ENCODE measurements at regions not wholly inside any gene's neighbourhood (a gene's known extent, or its start where the extent isn't known, plus 50 kb on each side); places are given as distances from the start of the nearest gene placed in this dataset.

DNA sequence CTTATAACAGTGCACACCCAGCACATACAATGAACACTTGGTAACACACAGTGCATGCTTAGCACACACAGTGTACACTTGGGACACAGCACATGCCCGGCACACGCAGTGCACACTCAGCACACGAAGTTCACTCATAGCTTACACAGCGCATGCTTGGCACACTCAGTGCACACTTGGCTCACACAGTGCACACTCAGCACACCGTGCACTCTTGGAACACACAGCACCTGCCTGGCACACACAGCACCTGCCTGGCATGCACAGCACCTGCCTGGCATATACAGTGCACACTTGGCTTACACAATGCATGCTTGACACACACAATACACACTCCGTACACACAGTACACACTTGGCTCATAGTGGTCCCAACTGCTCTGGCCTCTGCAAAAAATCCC, 128.2 kb downstream of the GALR1 start:
- TF ChIP-seq, protein P1, sequence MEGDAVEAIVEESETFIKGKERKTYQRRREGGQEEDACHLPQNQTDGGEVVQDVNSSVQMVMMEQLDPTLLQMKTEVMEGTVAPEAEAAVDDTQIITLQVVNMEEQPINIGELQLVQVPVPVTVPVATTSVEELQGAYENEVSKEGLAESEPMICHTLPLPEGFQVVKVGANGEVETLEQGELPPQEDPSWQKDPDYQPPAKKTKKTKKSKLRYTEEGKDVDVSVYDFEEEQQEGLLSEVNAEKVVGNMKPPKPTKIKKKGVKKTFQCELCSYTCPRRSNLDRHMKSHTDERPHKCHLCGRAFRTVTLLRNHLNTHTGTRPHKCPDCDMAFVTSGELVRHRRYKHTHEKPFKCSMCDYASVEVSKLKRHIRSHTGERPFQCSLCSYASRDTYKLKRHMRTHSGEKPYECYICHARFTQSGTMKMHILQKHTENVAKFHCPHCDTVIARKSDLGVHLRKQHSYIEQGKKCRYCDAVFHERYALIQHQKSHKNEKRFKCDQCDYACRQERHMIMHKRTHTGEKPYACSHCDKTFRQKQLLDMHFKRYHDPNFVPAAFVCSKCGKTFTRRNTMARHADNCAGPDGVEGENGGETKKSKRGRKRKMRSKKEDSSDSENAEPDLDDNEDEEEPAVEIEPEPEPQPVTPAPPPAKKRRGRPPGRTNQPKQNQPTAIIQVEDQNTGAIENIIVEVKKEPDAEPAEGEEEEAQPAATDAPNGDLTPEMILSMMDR (IDR thresholded peaks at IDR 0.05; ENCODE audit: low read depth, low read length): no peak
- in situ Hi-C loops (cut with HindIII; ENCODE audit: low sequenced_read_pairs): no loop called here
- no peak overlapping the region for H3K4me3 ChIP-seq (ENCODE audit: low read depth, low read length)
- DNase-seq (ENCODE audit: low read depth, low spot score): no peak

DNA sequence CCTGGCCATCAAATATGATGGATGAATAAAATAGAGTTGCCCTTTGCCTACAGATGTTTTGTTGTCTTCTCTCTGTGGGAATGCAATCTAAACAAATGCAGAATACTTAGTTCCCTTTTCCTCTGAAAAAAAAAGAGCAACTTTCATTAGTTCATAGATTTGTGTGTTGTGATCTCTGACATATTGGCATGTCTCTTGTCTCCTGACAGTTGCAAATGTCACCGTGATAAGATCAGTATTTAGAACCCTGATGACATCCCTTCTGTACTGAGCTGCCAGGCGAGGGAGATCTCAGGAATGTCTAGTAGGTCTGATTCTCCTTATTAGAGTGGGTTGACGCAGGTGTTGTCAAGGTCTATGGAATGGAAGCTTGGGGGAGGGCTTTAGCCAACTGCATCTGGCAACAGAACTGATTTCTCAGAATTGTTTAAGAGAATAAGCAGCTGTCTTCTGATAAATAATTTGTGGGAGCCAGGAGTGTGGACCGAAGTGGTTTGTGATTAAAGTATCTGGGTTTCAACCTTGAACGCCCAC, 130.4 kb downstream of the GALR1 start:
- in situ Hi-C loops (cut with HindIII; ENCODE audit: low sequenced_read_pairs): no loop called here
- no peak for DNase-seq (ENCODE audit: low read depth, low spot score)
- TF ChIP-seq, protein P1 (IDR thresholded peaks at IDR 0.05; ENCODE audit: low read depth, low read length): no peak
- H3K4me3 ChIP-seq (ENCODE audit: low read depth, low read length): no peak overlapping the region

DNA sequence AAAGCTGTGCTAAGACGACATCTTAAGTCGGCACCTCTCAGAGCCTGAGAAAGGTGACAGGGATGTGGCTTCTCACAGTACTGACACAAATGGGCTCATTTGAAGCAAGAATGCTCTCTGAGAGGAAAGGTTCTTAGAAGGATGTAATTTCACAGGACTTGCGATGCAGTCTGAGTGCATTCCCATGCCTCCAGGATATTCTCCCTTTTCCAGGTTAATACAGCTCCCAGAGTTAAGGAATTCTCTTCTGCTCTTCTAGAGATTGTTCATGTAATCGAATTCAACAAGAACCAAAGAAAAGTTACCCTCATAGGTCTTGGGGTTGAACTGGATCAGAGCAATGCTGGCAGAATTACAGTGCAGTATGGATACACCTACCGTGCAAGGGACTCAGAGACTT, 131.0 kb downstream of the GALR1 start:
- no peak for DNase-seq (ENCODE audit: low read depth, low spot score)
- TF ChIP-seq, protein P1 (IDR thresholded peaks at IDR 0.05; ENCODE audit: low read depth, low read length): no peak
- in situ Hi-C loops (cut with HindIII; ENCODE audit: low sequenced_read_pairs): no loop called here
- H3K4me3 ChIP-seq (ENCODE audit: low read depth, low read length): no peak overlapping the region

DNA sequence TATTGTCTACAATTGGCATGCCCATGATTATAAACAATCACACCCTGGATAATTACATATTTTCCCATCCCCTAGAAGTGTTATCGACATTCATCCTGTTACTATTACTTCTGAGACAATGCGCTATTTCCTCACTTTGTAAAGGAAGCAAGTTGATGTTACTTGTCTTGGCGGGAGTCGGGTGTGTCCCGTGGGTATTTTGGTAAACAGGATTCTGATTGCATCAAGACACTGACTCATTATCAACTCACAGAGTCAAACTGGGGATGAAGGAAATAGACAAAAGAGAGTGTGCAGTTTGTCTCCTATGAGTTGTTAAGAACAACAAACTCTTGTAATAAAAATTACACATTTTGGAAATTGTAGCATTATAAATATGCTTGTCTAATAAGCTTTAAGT, 142.7 kb downstream of the GALR1 start:
- TF ChIP-seq, protein P1 (IDR thresholded peaks at IDR 0.05; ENCODE audit: low read depth, low read length): no peak
- DNase-seq (ENCODE audit: low read depth, low spot score): no peak
- no peak overlapping the region for H3K4me3 ChIP-seq (ENCODE audit: low read depth, low read length)
- in situ Hi-C loops (cut with HindIII; ENCODE audit: low sequenced_read_pairs): no loop called here

DNA sequence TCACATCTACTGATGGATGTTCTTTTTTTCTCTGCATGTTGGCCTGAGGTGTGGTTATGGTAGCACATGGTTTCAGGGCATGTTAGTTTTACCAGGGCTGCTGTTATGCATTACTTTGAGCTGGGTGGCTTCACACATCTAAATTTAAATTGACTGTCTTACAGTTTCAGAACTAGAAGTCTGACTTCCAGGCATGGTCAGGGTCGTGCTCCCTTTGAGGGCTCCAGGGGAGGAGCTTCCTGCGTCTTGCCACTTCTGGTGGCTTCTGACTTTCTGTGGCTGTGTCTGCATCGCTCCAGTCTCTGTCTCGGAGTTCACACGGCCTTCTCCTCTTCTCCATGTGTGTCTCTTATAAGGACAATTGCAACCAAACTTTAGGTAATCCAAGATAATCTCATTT, 143.9 kb downstream of the GALR1 start:
- DNase-seq (ENCODE audit: low read depth, low spot score): no peak
- no peak overlapping the region for H3K4me3 ChIP-seq (ENCODE audit: low read depth, low read length)
- in situ Hi-C loops (cut with HindIII; ENCODE audit: low sequenced_read_pairs): no loop called here
- TF ChIP-seq, protein P1 (IDR thresholded peaks at IDR 0.05; ENCODE audit: low read depth, low read length): no peak

DNA sequence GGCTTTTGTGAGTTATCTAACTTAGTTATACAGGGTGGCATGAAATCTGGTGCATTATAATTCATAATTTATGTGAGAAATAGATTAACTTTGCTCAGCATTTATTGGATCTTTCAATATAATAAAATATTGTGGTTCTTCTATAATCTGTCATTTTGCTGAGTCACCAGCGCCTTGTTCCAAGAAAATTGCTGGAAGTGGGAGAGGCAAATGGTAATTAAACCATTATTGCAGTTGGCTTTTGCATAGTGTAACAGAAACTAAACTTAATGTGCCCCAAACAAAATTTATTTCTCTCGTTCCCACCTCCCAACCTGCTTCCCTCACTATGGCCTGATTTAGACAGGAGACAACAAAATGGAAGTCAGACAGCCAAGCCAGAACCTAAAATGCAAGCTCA, 146.3 kb downstream of the GALR1 start:
- no peak for DNase-seq (ENCODE audit: low read depth, low spot score)
- H3K4me3 ChIP-seq (ENCODE audit: low read depth, low read length): no peak overlapping the region
- TF ChIP-seq, protein P1 (IDR thresholded peaks at IDR 0.05; ENCODE audit: low read depth, low read length): no peak
- in situ Hi-C loops (cut with HindIII; ENCODE audit: low sequenced_read_pairs): no loop called here

DNA sequence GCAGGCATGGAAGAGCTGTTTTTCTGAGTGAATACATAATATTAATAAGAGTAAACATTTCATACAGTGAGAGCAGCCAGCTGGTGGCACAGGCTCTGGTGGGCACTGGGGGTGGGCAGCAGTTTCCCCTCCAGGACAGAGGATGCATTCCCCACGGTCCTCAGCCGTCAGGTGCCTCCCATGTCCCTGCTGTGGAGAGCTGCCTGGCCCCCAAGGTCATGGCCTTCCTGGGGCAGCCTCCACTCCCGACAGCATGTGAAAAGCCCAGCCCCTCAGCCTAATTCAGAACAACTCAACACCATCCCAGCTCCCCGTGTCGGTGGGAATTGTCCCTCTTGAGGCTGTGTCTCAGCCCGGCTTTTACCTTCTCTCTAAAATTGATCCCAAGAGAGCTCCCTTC, 147.4 kb downstream of the GALR1 start:
- in situ Hi-C loops (cut with HindIII; ENCODE audit: low sequenced_read_pairs): no loop called here
- no peak overlapping the region for H3K4me3 ChIP-seq (ENCODE audit: low read depth, low read length)
- DNase-seq (ENCODE audit: low read depth, low spot score): no peak
- TF ChIP-seq, protein P1 (IDR thresholded peaks at IDR 0.05; ENCODE audit: low read depth, low read length): no peak

Data from astrocyte of the spinal cord (primary cell).